ACC112 (cell line): ENCODE measurements at regions not wholly inside any gene's neighbourhood (a gene's known extent, or its start where the extent isn't known, plus 50 kb on each side); places are given as distances from the start of the nearest gene placed in this dataset.

ENCODE experiments used
- H2AFZ ChIP-seq: fragments of 200-600 bp; sonication (generic); one replicate; pipeline ENCODE4 v1.6.0; 2017; ENCODE audit warnings: antibody characterized with exemption, low read length; ENCODE audit not compliant: unreplicated experiment
- H3K27ac ChIP-seq: fragments of 200-600 bp; sonication (generic); 2 replicates; pipeline ENCODE4 v1.5.1; 2014; ENCODE audit warnings: low read depth, mild to moderate bottlenecking, antibody characterized with exemption, low read length, moderate library complexity
- H3K27me3 ChIP-seq: fragments of 200-600 bp; sonication (generic); 2 replicates; pipeline ENCODE4 v1.6.1; 2014; ENCODE audit warnings: mild to moderate bottlenecking, antibody characterized with exemption, low read length, moderate library complexity, mixed read lengths; ENCODE audit not compliant: insufficient read depth
- H3K36me3 ChIP-seq: fragments of 200-600 bp; sonication (generic); 2 replicates; pipeline ENCODE4 v1.6.1; 2016; ENCODE audit warnings: mild to moderate bottlenecking, antibody characterized with exemption, low read length, moderate library complexity, mixed read lengths; ENCODE audit not compliant: insufficient read depth
- H3K4me1 ChIP-seq: fragments of 200-600 bp; sonication (generic); one replicate; pipeline ENCODE4 v1.6.1; 2016; ENCODE audit warnings: low read length, mixed read lengths; ENCODE audit not compliant: insufficient read depth, unreplicated experiment, control insufficient read depth
- H3K4me3 ChIP-seq: fragments of 200-600 bp; sonication (generic); 2 replicates; pipeline ENCODE4 v1.5.1; 2014; ENCODE audit warnings: mild to moderate bottlenecking, low read depth, low read length
- H3K79me2 ChIP-seq: fragments of 200-600 bp; sonication (generic); one replicate; pipeline ENCODE4 v1.6.0; 2016; ENCODE audit warnings: low read length; ENCODE audit not compliant: control insufficient read depth, unreplicated experiment, insufficient read depth

GRCh38 chr11:116651098-116651736, 121.6 kb downstream of the BUD13 start:
- no peak overlapping the region for H3K4me3 ChIP-seq
- H2AFZ ChIP-seq, result no peak overlapping the region
- no peaks in the 10 kb centered on the region for H3K4me1 ChIP-seq
- H3K36me3 ChIP-seq, result no peaks in the 10 kb centered on the region
- no peaks in the 10 kb centered on the region for H3K79me2 ChIP-seq
- H3K27me3 ChIP-seq, result peaks cover 15% of the 10 kb centered on the region; the same call in 1 of the 2 replicates
- H3K27ac ChIP-seq, result no peak overlapping the region

GRCh38 chr11:116650052-116650451, 122.7 kb downstream of the BUD13 start:
- Histone ChIP-seq H3K4me3 (no peak overlapping the region), H3K4me1 (no peaks in the 10 kb centered on the region), H3K27me3 (peaks cover 15% of the 10 kb centered on the region; the same call in 1 of the 2 replicates), H3K36me3 (no peaks in the 10 kb centered on the region), H2AFZ (no peak overlapping the region), H3K27ac (no peak overlapping the region), H3K79me2 (no peaks in the 10 kb centered on the region)

- no peaks in the 10 kb centered on the region for H3K79me2 ChIP-seq
- H2AFZ ChIP-seq, result no peak overlapping the region
- peaks cover 15% of the 10 kb centered on the region; the same call in 1 of the 2 replicates for H3K27me3 ChIP-seq
- no peaks in the 10 kb centered on the region for H3K4me1 ChIP-seq
- no peaks in the 10 kb centered on the region for H3K36me3 ChIP-seq
- H3K4me3 ChIP-seq, result no peak overlapping the region
- H3K27ac ChIP-seq, result no peak overlapping the region
These were observed 123.5 kb downstream of the BUD13 start for GRCh38 chr11:116649268-116649667.

GRCh38 chr11:116648247-116649174, 124.3 kb downstream of the BUD13 start:
- Histone ChIP-seq H3K79me2 (no peaks in the 10 kb centered on the region), H3K4me3 (no peak overlapping the region), H3K27me3 (peaks cover 15% of the 10 kb centered on the region; the same call in 1 of the 2 replicates), H3K27ac (no peak overlapping the region), H2AFZ (no peak overlapping the region), H3K36me3 (no peaks in the 10 kb centered on the region), H3K4me1 (no peaks in the 10 kb centered on the region)

- Histone ChIP-seq H3K4me3 (no peak overlapping the region), H3K27ac (no peak overlapping the region), H3K79me2 (no peaks in the 10 kb centered on the region), H3K36me3 (no peaks in the 10 kb centered on the region), H2AFZ (no peak overlapping the region), H3K27me3 (peaks cover 15% of the 10 kb centered on the region; the same call in 1 of the 2 replicates), H3K4me1 (no peaks in the 10 kb centered on the region)
These were observed 125.3 kb downstream of the BUD13 start for GRCh38 chr11:116647305-116648080.

GRCh38 chr11:116646191-116646590, 126.6 kb downstream of the BUD13 start:
- Histone ChIP-seq H3K4me1 (no peaks in the 10 kb centered on the region), H3K79me2 (no peaks in the 10 kb centered on the region), H3K36me3 (no peaks in the 10 kb centered on the region), H3K27me3 (peaks cover 10% of the 10 kb centered on the region; the same call in 1 of the 2 replicates), H2AFZ (no peak overlapping the region), H3K27ac (no peak overlapping the region), H3K4me3 (no peak overlapping the region)

GRCh38 chr11:116644941-116645305, 127.9 kb downstream of the BUD13 start:
- Histone ChIP-seq H3K4me1 (no peaks in the 10 kb centered on the region), H3K36me3 (no peaks in the 10 kb centered on the region), H3K79me2 (no peaks in the 10 kb centered on the region), H3K27ac (no peak overlapping the region), H3K27me3 (peaks cover 12% of the 10 kb centered on the region; the same call in 1 of the 2 replicates), H3K4me3 (no peak overlapping the region), H2AFZ (no peak overlapping the region)

- Histone ChIP-seq H3K27me3 (0 out of 2 replicates have a peak, but pooled peaks cover 9% of the 10 kb centered on the region), H3K27ac (no peak overlapping the region), H2AFZ (no peak overlapping the region), H3K36me3 (no peaks in the 10 kb centered on the region), H3K4me3 (no peak overlapping the region), H3K79me2 (no peaks in the 10 kb centered on the region), H3K4me1 (no peaks in the 10 kb centered on the region)
These were observed 128.4 kb downstream of the BUD13 start for GRCh38 chr11:116644201-116644940.

- H3K27ac ChIP-seq, result no peak overlapping the region
- no peaks in the 10 kb centered on the region for H3K79me2 ChIP-seq
- no peaks in the 10 kb centered on the region for H3K36me3 ChIP-seq
- no peak overlapping the region for H3K4me3 ChIP-seq
- 0 out of 2 replicates have a peak, but pooled peaks cover 13% of the 10 kb centered on the region for H3K27me3 ChIP-seq
- H2AFZ ChIP-seq, result no peak overlapping the region
- no peaks in the 10 kb centered on the region for H3K4me1 ChIP-seq
These were observed 129.3 kb downstream of the BUD13 start for GRCh38 chr11:116643521-116643920.

GRCh38 chr11:116642902-116643301, 129.9 kb downstream of the BUD13 start:
- H3K27me3 ChIP-seq, result 0 out of 2 replicates have a peak, but pooled peaks cover 16% of the 10 kb centered on the region
- no peak overlapping the region for H3K4me3 ChIP-seq
- H3K4me1 ChIP-seq, result no peaks in the 10 kb centered on the region
- no peak overlapping the region for H3K27ac ChIP-seq
- H2AFZ ChIP-seq, result no peak overlapping the region
- no peaks in the 10 kb centered on the region for H3K36me3 ChIP-seq
- H3K79me2 ChIP-seq, result no peaks in the 10 kb centered on the region
